EL (cell line): ENCODE measurements at regions not wholly inside any gene's neighbourhood (a gene's known extent, or its start where the extent isn't known, plus 50 kb on each side); places are given as distances from the start of the nearest gene placed in this dataset.
"Not testable (repeated sequence)": the region's sequence is repeated elsewhere in the genome, so short reads cannot be mapped to it uniquely, and the experiment has no call there.

Experiments
- DNase-seq: peaks from one replicate; pipeline ENCODE4 v3.0.0-alpha.2; 2016

DNA sequence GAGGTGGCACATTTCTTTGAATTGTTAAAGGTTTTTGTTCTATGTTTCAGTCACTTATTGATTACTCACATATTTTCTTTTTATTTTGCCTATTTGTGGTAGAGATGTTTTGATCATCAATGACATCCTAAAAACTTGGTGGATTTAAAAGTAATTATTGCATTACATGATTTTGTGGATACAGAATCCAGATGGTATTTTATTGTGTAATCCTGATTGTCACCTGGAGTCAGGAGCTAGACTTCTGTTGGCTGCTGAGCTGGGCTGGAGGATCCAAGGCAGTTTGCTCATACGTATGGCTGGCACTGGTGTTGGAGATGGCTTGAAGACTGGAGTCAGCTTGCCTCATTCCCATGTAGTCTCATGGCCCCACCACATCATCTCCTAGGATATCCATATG, 1009.6 kb upstream of the PCDH7 start:
- DNase-seq = peak; percentile 5

DNA sequence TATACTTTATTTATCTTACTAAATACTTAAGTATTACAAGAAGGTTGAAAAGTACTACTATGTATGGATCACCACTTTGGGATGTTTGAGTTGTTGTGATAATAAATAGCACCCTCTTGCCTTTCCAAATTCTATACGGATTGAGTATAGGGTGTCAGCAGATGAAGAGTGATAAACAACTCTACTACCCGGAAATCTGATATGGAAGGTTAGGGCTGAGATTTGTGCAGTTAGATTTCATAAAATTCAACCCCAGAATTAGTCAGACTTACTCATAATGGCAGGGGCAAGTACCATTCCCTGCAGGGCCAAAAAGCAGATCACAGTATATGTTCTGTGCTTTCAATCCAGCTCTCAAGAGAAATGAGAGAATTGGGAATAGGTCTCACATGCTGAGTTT, 1008.9 kb upstream of the PCDH7 start:
- peak; percentile 66 for DNase-seq

DNA sequence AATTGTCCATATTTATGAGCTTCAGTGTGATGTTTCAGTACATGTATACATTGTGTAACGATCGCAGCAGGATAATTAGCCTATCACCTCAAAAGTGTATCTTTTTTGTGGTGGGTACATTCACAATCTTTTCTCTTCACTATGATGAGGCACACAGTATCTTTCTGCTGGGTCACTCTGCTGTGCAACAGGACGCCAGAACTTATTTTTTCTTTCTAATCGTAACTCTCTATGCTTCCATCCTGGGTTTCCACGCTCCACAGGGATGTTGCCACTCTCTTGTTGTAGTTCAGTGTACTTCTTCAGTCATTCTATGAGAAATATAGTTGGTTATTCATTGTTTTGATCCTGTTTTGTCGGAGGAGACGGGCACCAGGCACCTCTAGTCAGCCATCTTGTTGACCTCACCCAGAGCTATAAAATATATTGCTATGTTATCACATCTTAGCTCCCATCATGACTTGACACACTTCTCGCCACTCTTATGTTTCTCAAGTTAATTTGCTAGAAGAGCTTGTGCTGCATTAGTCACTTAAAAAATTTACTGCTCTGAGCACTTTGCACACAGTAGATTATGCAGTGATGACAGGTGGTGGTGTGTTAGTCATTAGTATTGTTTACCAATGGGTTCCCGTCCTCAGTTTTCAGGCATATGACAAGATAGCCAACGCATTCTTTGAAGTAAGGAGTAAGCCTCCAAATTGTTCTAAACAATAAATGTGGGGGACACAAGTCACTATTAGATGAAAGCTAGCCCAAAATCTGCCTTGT, 1002.7 kb upstream of the PCDH7 start:
- peak; percentile 72 for DNase-seq

DNA sequence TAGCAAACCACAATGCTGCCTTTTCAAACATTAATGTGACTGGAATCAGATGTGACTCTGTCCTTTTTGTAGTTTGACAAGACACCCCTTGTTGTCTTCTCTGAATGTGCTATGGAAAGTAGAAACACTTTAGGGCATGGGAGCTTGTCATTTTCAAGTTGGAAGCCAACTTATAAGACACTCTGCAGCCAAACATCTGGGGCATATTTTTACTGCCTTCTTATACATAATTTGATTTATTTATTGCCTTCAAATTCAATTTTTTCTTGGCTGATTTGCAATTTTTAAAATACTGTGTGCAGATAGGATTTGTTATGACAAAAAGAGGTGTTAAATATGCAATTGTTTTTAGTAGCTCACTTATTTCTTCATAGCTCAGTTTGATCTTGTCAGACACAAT, 1002.0 kb upstream of the PCDH7 start:
- no peak for DNase-seq

DNA sequence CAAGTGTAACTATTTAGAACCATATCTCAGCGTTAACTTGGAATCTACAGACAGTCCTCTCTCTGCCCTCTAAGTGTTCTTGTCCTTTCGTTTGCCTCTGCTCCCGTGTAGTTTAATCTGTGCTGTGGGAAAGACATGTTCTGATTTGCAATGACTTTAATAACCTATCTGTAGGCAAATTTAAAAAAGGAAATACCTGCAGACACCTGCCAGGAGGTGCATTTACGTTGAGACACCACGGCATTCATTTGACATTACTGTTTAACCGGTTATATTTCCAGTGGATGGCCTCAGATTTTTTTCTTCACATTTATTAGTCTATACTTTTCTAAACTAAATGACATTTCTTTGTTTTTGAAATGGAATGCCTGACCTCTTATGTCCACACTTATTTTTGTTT, 997.9 kb upstream of the PCDH7 start:
- no peak for DNase-seq

DNA sequence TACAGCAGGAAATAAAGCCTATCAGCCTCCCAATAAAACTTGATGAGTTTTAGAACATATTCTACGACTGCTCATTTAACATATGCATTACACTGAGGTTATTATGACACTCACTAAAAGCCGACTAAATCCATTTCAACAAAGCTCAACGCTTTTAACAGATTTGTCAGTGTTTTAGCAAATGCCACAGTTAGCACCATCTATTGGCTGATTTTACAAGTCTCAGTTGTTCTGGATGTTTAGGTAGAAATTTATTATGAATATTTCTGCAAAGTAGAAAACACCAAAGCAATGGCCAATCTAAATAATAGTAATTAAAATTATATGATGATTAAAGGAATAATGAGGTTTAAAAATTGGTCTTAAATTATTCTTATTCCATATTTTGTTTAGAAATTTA, 993.2 kb upstream of the PCDH7 start:
- DNase-seq = no peak

DNA sequence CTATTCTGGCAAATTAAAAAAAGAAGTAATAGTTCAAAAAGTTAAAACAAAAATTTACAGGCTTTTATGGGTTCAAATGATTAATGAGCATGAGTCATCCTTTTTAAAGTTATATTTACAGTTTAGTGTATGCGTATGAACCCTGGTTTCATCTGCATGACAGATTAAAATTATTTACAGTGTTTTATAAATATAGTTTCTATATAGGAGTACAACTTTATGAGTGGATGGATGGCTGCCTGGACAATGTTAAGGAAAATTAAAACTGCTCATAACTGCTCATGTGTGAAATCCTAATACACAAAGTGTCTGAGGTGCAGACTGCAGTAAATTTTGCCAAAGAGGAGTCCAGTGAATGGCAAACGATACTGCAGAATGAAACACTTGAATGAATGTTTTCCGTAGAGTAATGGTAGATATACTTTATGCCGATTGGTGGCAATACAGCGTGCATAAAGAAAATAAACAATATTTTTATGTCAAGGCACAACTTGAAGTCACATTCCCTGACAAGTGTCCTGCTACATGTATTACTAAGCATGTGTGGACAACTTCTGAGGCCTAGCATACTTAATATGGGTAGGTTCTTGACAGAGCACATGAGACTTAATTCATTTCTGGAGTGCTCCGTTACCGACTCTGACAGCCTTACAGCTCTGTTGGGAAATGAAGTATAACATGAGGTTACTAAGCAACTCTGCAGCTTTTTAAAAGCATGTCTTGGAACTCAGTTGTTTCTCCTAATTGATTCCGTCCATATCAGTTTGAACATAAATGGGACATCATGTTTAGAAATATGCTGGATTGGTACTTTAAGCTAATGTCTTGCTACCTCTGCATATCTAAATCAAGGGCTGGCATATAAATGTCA, 985.6 kb upstream of the PCDH7 start:
- DNase-seq = no peak

DNA sequence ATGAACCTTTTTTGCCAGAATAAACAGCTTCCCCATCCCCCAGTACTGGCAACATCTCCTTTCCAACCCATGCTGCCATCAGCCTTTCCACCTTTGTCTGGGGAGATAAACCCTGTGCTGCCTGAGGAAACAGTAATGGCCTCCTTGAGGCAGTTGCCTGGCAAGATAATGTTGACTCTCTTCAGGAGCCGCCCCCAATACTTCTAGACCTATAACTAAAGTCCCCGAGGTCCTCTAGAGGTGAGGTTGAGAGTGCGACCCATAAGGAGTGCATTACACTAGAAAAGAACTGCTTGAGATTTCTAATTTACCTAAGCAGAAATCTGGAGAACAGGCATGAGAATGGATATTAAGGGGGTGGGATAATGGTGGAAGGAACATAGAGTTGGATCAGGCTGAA, 963.2 kb upstream of the PCDH7 start:
- DNase-seq = no peak

DNA sequence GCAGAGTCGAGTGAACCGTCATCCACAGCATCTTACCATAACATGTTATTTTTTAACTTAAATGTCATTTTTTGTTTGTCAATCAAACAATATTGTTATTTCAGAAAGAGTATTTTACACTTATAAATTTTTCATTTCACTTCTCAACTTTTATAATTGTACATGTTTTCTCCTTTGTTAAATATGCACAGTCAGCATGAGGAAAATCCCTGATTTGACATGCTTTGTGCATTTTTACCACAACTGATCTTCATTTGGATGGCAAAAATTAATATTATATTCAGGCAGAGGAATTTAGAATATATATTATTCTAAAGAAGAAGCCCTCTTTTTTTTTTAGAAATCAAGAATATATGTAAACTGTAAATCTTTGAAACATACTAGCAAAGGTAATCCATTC, 958.0 kb upstream of the PCDH7 start:
- no peak for DNase-seq

DNA sequence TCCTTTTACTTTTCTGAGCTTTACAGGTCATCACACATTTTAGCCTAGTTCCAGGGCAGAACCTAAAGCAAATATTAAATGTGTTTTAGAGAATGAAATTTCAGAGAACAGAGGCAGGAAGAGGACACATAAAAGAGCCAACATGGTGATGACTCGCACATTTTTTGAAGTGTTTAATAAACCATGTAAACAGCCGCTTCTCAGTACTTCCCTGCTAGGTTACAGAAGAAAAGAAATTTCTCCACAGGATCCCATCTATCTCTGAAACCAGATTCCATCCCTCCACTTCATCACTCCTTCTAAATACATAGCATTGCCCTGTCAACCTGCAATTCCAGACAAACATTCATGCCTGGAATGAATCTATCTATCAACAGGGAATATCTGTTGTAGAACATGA, 949.5 kb upstream of the PCDH7 start:
- peak; percentile 30 for DNase-seq

DNA sequence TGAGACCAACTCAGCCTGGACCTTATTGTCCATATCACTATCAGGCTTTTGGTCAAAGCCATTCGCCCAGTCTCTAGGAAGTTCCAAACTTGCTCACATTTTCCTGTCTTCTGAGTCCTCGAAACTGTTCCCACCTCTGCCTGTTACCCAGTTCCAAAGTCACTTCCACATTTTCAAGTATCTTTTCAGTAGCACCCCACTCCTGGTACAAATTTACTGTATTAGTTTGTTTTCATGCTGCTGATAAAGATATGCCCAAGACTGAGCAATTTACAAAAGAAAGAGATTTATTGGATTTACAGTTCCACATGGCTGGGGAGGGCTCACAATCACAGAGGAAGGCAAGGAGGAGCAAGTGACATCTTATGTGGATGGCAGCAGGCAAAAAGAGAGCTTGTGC, 932.0 kb upstream of the PCDH7 start:
- DNase-seq = not testable (repeated sequence)

DNA sequence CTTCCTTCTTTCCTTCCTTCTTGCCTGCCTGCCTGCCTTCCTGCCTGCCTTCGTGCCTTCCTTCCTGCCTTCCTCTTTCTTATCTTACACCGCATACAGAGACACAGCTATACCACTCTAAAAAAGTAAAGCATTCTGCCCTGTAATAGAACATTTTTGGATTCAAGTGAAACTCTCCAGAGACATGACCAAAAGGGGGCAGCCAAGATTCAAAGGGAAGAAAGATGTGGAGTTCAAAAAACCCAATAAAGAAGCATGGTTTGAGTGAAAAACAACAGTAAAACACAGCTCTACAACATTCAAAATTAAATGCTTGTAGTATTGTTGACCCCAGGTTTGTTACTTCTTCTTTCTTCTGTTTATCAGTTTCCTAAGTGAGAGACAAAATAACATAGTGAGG, 914.9 kb upstream of the PCDH7 start:
- peak; percentile 34 for DNase-seq

DNA sequence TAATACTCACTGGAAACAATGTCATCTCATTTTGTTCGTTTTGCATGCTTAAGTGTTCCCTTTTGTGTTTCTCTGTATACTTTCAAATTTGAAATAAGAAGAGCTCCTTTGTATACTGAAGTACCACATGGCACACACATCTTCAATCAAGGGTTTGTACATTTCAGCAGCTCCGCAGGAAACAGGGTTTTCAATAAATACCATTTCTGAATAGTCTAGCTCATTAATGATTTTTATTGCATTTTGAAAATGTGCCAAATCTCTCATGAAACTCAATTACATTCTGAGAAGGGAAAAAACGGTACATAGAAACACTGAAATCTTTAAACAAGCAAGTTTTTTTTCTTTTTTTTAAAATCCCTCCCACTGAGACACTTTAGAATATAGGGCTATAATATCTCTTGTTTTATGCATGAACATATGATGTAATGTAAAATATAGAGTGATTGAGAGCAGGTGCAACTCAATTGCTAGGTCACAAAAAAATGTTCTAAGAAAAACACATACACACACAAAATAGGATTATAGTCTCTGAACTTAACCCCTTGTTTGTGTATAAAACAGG, 914.2 kb upstream of the PCDH7 start:
- no peak for DNase-seq

DNA sequence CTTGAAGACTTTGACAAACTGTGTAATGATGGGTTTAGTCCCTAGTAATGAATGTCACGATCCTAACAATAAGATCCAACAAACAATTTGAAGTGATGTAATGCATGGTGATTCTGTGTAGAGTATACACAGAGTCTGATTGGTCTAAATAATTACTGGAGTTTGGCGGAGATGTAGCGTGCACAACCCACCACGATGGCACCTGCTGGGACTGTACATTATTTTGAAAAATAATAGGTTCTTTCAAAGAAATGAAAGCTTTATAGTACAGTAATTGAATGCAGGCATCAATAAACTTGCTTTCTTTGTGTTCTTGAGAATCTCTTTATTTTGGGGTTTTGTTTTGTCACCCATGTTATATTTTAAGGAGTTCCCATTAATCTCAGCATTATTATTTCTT, 902.2 kb upstream of the PCDH7 start:
- DNase-seq = no peak

DNA sequence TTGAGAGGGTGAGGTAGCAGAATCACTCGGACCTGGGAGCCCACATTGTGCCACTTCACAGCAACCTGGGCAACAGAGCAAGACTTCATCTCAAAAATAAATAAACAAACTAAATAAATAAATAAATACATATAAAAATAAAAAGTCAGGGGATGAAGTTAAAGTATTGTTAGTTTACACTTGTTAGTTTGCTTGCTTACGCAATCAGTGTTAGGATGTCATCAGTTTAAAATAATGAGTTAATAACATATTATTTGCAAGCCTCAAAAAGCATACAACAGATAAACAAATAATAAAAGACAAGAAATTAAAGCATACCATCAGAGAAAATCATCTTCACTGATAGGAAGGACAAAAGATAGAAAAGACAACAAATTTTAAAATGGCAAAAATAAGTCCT, 891.1 kb upstream of the PCDH7 start:
- no peak for DNase-seq

DNA sequence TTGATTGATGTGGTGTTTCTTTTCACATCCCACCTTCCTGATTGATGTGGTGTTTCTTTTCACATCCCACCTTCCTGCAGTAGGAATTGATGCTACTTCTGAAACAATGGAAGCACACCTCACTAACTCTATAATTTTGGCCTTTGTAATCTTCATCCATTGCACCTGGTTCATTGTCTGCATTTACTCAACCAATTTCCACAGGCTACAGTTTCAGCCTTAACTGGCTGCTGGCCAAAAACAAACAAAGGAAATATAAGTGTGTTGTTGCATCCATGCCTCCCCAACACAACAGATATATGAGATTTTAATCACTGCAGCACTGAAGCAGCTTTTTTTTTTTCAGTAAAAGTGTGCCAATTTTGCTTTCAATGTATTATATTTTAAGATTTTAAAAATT, 867.6 kb upstream of the PCDH7 start:
- no peak for DNase-seq

DNA sequence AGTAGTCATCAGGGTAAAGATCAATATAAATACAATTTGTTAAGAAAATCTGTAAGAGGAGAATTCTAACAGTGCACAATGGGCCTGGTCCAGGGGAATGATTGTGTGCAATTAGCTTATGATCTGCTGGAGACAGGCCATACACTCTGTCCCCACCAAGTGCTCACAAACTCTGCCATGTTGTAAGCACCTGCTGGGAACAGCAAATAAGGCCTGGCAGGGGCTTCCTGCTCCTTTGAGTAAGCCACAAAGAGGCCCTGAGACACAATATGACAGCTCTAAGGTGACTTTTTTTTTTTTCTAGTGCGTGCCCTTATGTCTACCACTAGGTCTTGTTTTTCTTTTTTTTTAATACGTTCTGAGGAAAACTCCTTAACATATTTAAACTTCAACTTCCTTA, 866.3 kb upstream of the PCDH7 start:
- DNase-seq = no peak

DNA sequence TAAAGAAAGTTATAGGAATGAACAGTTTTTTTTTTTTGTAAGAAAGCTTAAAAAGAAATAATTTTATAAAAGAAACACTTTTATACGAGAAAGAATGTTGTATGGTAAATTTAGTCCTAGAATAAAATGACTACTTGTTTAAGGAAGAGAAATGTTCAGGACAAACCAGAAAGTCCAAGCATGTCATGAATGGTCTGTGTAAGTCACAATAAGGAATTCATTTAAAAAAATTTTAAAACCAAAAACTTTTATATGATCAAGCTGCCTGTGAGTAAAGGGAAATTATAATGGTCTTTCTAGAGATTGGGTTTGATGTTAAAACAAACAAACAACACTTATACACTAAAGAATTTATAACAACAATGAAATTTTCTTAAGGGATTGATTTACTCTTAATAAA, 858.9 kb upstream of the PCDH7 start:
- peak; percentile 2 for DNase-seq

DNA sequence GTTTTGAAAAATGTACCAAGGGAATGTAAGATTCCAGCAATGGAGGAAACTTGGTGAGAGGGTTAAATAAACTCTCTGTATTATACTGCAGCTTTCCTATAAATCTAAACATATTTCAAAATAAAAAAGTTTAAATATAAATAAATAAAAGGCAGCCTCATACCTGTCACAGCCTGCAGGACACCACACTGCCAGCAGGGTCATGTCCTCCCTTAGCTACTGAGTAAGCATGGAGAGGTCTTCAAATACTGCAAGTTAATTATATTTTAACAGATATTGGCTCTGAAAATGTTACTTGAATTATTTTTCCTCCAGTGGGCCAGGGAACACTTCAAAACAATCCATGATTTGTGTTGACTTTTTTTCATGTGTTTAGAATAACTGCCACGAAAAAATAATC, 852.8 kb upstream of the PCDH7 start:
- no peak for DNase-seq

DNA sequence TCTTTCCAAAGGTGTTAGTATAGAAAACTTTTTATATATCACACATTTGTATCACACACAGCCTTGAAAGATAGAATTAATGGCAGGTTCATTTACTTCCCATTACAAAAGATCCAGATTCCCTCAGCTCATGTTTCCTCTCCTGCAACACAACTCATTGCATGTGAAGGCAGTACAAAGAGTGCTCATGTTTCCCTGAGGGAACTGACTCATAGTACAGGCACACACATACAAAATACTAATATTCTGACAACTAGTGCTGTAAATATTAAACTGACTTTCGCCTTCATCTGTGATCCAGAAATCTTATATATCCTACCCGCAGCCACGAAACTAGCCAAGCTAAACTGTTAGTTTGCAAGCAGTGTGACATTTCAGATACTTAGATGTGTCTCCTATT, 819.8 kb upstream of the PCDH7 start:
- DNase-seq = peak; percentile 50

DNA sequence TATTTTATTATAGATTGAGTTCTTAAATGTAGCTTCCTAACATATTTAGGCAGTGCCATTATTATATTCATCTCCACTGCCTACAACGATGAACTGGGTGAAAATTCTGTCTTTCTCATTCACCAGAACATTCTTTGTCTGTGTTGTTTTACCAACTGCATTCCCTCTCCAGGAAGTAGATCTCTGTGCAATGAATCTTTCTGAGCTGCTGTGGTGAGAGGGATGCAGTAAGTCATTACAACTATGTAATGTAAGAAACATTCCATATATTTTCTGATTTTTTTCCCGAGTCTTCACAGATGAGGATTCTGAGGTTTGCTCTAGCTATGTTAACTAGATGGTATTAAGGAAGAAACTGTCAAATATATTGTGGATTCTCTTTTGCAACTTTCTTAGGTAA, 811.9 kb upstream of the PCDH7 start:
- peak; percentile 52 for DNase-seq

DNA sequence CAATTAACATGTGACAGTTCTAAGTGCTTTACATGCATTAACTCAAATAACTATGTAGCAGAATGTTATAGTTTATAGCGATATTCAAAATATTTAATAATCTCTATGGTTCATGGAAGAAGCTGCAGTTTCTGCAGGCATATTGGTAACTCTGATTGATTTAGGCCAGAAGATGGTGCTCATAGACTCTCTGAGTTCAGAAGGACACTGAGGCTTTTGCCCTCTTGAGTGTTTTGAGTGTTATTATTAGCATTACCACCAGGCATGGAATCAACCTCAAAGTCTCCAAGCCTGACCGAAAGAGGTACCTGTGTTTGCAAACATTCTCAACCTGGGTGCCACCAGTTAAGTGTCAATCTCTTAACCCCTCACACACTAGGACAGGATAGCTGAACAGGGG, 792.3 kb upstream of the PCDH7 start:
- DNase-seq = no peak

DNA sequence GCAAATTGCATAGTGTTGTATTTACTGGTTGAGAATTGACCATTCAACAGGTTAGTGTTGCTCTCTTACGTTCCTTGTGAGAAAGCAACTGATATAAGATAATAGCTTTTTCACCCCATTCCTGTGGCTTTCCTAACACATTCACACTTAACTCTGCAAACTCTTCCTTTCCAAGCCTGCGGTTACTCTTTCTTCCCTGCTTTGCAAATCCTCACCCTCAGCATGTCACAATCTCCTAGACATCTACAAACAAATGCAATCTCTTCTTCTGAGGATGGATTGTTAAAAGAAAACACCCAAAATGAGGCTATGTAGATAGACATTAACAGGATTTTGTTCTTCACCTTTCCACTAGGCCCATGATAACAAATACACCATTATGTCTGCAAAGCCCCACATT, 771.7 kb upstream of the PCDH7 start:
- DNase-seq = no peak

DNA sequence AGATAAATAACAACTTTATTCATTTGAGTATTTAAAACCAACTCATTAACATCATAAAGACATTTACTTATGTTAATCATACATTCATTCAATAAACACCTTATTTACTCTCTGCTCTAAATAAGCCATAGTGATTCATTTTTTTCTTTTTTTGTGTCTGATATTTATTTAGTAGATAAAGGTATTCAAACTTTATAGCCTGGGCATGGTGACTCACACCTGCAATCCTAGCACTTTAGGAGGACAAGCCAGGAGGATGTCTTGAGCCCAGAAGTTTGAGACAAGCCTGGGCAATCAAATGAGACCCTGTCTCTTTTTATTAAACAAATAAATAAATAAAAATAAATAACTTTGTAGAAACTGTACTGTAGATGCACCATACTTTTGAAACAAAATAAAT, 771.3 kb upstream of the PCDH7 start:
- no peak for DNase-seq
